ENCODE measurements at regions not wholly inside any gene's neighbourhood (a gene's known extent, or its start where the extent isn't known, plus 50 kb on each side); places are given as distances from the start of the nearest gene placed in this dataset.
A peak's percentile ranks its signal among the peaks of the same experiment; 100 is the strongest.
"Not testable (repeated sequence)": the region's sequence is repeated elsewhere in the genome, so short reads cannot be mapped to it uniquely, and the experiment has no call there.

- no peak for DNase-seq (ENCODE audit: low read depth, low spot score)
Measured at GRCh38 chr6:144615870-144616269, 330.7 kb downstream of the UTRN start.

GRCh38 chr6:144617191-144617590 is 332.1 kb downstream of the UTRN start:
- DNase-seq (ENCODE audit: low read depth, low spot score): peak; percentile 12

- DNase-seq (ENCODE audit: low read depth, low spot score): no peak
Measured at GRCh38 chr6:144617708-144618107, 332.6 kb downstream of the UTRN start.

- DNase-seq (ENCODE audit: low read depth, low spot score): no peak
Measured at GRCh38 chr6:144619966-144620365, 334.8 kb downstream of the UTRN start.

- no peak for DNase-seq (ENCODE audit: low read depth, low spot score)
Measured at GRCh38 chr6:144621332-144621731, 336.2 kb downstream of the UTRN start.

GRCh38 chr6:144624246-144624645 is 339.1 kb downstream of the UTRN start:
- DNase-seq (ENCODE audit: low read depth, low spot score): no peak

- no peak for DNase-seq (ENCODE audit: low read depth, low spot score)
Measured at GRCh38 chr6:144624716-144625115, 339.6 kb downstream of the UTRN start.

- no peak for DNase-seq (ENCODE audit: low read depth, low spot score)
Measured at GRCh38 chr6:144630857-144631256, 345.7 kb downstream of the UTRN start.

GRCh38 chr6:144632266-144632665 is 347.1 kb downstream of the UTRN start:
- DNase-seq (ENCODE audit: low read depth, low spot score): no peak

GRCh38 chr6:144633886-144634285 is 348.8 kb downstream of the UTRN start:
- no peak for DNase-seq (ENCODE audit: low read depth, low spot score)

- no peak for DNase-seq (ENCODE audit: low read depth, low spot score)
Measured at GRCh38 chr6:144634371-144634770, 349.2 kb downstream of the UTRN start.

GRCh38 chr6:144635051-144635450 is 349.9 kb downstream of the UTRN start:
- no peak for DNase-seq (ENCODE audit: low read depth, low spot score)

- DNase-seq (ENCODE audit: low read depth, low spot score): not testable (repeated sequence)
Measured at GRCh38 chr6:144636025-144636424, 350.9 kb downstream of the UTRN start.

GRCh38 chr6:144637541-144637940 is 352.4 kb downstream of the UTRN start:
- DNase-seq (ENCODE audit: low read depth, low spot score): no peak

- DNase-seq (ENCODE audit: low read depth, low spot score): no peak
Measured at GRCh38 chr6:144639654-144640053, 354.5 kb downstream of the UTRN start.

GRCh38 chr6:144641286-144641685 is 356.2 kb downstream of the UTRN start:
- DNase-seq (ENCODE audit: low read depth, low spot score): no peak

GRCh38 chr6:144644776-144645175 is 359.6 kb downstream of the UTRN start:
- DNase-seq (ENCODE audit: low read depth, low spot score): no peak

- no peak for DNase-seq (ENCODE audit: low read depth, low spot score)
Measured at GRCh38 chr6:144646093-144647056, 361.2 kb downstream of the UTRN start.

- DNase-seq (ENCODE audit: low read depth, low spot score): no peak
Measured at GRCh38 chr6:144647406-144647964, 362.4 kb downstream of the UTRN start.

- DNase-seq (ENCODE audit: low read depth, low spot score): no peak
Measured at GRCh38 chr6:144647971-144648651, 363.0 kb downstream of the UTRN start.

GRCh38 chr6:144649085-144649484 is 363.9 kb downstream of the UTRN start:
- DNase-seq (ENCODE audit: low read depth, low spot score): no peak

- no peak for DNase-seq (ENCODE audit: low read depth, low spot score)
Measured at GRCh38 chr6:144651234-144651633, 366.1 kb downstream of the UTRN start.

Measured in smooth muscle cell of the brain vasculature (primary cell).